ENCODE measurements at regions not wholly inside any gene's neighbourhood (a gene's known extent, or its start where the extent isn't known, plus 50 kb on each side); places are given as distances from the start of the nearest gene placed in this dataset.
"Not testable (repeated sequence)": the region's sequence is repeated elsewhere in the genome, so short reads cannot be mapped to it uniquely, and the experiment has no call there.

DNA sequence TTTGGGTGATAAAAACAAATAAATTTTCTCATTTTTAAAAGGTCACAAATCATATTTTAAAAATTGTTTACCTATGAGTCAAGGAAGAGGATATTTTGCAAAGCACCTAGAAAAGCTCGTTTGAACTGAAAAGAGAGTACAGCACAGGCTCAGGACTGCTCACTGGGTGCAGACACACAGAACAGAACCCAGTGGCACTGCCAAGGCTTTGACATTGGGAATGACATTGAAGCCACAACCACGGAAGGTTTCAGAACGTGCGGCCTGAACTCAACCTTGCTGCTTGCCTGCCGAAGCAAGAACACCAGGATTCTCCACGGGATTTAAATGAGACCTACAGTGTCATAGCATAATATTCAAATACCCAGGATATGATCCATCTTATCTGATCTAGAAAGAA is 597.1 kb upstream of the B3GAT1 start:
- no peak for DNase-seq

DNA sequence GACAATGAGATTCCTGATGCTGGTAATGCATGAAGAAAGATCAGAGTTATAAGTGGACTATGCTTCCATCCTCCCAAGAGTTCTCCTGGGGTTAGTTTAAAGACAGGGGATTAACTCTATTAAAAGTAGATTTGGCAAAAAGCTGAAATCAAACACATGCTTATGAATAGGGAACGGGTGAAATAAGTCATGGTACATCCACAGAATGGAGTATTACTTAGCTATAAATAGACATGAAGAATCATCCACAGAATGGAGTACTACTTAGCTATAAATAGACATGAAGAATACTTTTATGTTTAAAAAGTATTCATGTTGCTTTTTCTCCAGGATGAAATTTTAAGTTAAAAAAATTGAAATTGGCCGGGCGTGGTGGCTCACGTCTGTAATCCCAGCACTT is 596.4 kb upstream of the B3GAT1 start:
- DNase-seq: no peak

- DNase-seq: no peak
Observed at GRCh38 chr11:135008001-135008405, 596.0 kb upstream of the B3GAT1 start.

DNA sequence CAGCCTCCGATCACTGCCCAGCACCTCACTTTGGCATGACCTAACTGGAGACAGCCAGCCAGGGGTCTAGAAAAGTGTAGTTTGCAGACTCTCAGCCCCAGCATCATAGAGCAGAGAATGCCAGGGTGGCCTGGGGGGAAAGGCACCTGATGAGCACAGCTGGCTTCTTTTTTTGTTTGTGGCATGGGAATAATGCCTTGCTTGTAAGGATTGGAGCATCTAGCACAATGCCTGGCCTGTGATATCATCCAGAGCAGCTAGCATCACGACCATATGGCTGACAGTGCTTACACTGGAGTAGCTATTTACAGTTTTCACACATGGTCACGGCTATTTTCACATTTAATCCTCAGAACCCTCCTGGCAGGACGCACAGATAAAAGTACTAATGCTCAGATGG is 594.8 kb upstream of the B3GAT1 start:
- no peak for DNase-seq

DNA sequence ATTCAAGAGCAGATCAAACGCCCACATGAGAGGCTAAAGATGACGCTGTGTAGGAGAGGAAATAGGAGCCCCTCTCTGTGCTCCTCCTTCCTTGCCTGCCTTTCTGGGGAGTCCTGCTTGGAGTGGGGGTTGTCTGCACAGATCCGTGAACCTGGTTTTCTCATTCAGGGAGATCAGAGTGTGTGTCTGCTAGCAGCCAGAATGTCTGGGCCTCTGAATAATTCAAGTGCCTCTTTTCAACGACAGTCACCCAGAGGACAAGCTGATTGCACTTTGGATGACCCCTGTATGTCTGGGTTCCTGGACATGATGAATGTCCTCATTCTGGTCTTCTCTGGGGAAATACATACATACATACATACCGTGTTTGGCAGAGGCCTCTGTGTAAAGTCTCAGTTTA is 592.5 kb upstream of the B3GAT1 start:
- no peak for DNase-seq

GRCh38 chr11:135002236-135002635 is 590.2 kb upstream of the B3GAT1 start:
- no peak for DNase-seq

- DNase-seq: no peak
Observed at GRCh38 chr11:135001581-135001980, 589.5 kb upstream of the B3GAT1 start.

GRCh38 chr11:135001065-135001464 is 589.0 kb upstream of the B3GAT1 start:
- not testable (repeated sequence) for DNase-seq

DNA sequence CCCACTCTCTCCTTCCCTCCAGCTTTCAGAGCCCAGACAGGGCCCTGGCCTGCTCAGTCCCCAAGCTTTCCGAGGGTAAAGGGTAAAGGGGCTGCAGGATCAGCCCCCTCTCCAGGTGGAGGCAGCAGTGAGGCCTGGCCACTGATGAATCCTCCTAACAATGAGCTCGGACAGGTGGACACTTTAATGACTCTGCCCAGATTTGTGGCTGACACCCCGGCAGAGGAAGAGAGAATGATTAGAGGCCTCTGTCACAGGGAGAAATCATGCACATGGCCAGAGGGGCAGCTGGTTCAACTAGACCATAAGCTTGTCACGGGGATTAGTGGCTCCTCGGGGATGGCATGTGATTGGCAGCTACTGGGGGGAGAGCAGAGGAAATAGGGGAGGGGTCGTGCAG is 587.5 kb upstream of the B3GAT1 start:
- DNase-seq: no peak

GRCh38 chr11:134997652-134998320 is 585.7 kb upstream of the B3GAT1 start:
- DNase-seq: no peak

- DNase-seq: no peak
Observed at GRCh38 chr11:134995741-134996140, 583.7 kb upstream of the B3GAT1 start.

DNA sequence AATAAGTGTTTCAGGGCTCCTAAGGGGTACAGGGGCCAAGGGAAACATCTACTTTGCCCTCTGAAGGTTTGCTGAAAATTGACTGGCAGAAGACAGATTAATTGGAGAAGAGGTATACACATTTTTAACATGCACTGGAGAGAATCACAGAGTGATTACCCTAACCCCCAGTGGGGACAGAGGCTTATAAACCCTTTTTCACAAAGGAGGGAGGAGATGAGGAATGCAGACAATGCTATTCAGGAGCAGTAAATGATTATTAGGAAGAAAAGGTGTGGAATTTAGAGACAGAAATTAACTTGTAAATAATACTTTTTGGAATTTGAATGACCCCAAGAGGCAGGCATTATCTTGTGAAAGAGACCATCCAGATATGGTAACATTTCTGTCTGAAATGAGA is 582.4 kb upstream of the B3GAT1 start:
- no peak for DNase-seq

DNA sequence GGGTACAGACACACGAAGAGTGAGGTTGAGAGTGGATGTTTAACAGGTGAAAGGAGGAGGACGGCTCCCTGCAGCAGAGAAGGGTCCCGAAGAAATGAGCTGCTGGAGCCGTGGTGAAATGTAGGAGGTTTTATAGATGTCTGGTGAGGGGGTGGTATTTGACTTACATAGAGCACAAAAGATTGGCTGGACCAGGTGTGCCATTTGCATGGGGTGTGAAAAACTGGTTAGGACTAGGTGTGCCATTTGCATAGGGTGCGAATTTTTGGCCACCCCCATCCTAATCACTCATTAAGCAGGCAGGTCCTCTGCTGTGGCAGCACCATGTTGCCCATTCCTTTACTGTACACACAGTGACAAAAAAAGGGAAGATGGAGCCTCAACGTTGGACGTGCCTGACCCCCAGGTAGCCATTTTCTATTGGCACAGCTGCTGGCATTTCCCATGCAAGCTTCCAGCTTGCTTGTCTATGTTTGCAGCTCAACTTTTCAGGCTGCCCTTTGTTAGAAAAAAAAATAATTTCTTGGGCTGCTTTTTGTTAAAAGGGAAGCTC is 581.7 kb upstream of the B3GAT1 start:
- DNase-seq: no peak

GRCh38 chr11:134992981-134993380 is 580.9 kb upstream of the B3GAT1 start:
- no peak for DNase-seq

- DNase-seq: no peak
Observed at GRCh38 chr11:134988495-134988894, 576.5 kb upstream of the B3GAT1 start.

DNA sequence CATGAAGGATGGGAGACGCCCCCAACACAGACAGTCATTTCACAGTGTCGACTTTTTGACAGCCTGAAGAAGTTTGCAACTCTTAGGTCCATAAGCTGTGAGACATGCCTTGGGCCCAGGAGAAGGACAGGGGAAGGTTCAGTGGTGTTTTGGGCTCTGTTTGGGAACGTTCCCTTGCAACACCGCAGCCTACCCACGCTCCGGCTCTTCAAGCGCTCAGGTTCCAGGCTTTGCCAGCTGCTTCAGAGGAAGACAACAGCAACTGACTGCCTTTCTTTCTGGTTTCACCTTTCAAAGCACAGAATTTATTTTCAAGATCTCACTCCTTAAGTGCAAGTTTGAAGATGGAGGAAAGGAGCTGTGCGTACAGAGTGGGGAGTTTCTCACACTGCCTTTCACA is 575.8 kb upstream of the B3GAT1 start:
- no peak for DNase-seq

- DNase-seq: no peak
Observed at GRCh38 chr11:134987223-134987768, 575.3 kb upstream of the B3GAT1 start.

DNA sequence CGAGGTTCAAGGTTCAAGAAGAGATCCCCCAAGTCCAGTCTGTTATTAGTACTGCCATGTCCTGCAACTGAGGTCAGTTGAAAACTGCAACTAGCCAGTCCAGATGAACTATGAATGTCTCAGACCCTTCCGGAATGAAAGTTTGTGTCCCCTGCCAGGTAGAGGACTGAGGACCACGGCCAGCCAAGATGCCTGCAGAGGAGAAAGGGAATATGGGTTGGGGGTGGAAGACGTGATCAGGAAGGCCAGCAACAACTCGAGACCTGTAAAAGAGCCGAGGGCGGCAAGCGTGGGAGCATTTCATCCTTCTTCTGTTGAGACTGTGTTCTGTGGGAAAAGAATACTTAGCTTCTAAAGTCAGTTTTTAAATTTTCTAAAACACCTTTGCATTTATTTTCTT is 572.4 kb upstream of the B3GAT1 start:
- DNase-seq: no peak

DNA sequence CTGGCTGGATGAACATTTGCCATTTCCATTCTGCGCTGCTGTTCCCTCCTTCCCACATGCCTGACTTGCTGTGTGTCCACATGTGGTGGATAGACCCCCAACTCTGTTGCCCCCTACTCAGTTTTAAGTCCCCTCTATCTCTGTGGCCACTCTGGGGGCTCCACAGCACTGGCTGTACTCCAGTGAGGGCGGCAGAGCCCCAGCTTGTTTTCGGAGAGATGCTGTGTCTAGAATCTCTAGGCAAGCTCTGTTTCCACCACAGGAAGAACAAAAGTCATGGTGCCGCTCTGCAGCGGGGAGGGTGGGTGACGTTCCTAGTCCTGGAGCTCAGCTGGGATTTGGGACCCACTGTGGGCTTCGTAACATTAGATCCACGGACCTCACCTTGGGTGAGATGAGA is 570.4 kb upstream of the B3GAT1 start:
- not testable (repeated sequence) for DNase-seq

- no peak for DNase-seq
Observed at GRCh38 chr11:134981835-134982234, 569.8 kb upstream of the B3GAT1 start.

DNA sequence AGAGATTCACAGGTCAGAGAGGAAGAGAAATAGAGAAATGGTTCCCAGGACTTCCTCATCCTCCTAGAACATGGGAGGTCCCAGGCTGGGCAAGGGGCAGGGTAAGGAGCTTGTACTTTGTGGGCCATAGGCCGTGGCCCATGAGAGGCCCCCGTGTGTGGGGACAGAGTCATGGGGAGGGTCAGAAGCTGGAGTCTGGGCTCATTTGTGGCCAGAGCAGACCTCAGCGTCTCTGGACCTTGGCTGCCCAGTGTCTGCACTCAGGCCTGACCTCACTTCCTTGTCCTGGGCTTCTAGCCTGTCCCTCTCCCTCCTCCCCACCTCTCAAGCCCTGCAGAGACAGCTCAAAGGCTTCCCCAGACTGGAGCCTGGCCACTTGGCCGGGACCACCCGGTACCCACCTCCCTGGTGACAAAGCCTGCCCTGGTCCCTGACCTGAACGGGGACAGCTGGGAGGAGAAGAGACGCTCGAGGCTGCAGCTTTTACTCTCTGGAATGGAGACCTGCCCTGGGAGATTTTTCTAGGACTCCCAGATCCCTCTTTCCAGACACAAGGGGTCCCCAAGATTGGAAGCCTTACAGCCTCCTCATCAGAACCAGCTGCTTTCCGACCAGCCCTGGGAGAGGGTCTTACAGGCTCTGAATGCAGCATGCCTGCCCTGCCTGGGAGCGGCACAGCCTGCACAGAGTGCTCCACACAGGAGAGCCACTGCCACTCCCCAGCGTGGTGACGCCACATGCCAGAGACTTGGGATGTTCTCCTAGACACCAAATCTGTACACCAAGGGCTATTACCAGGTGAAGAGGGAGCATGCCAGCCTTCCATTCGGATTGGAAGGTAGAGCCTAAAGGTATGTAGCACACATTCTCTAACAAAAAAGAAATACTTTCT is 569.0 kb upstream of the B3GAT1 start:
- DNase-seq: no peak

GRCh38 chr11:134979089-134979457 is 567.0 kb upstream of the B3GAT1 start:
- not testable (repeated sequence) for DNase-seq

- no peak for DNase-seq
Observed at GRCh38 chr11:134978388-134979088, 566.5 kb upstream of the B3GAT1 start.
